Stimulated activated memory B cell treated with anti-CD40 and anti-IgM and Interleukin-4, amounts not matched to agents 10 μg/mL and 1 μg/mL and 100 μg/mL, for 72 hours (primary cell): ENCODE measurements at regions not wholly inside any gene's neighbourhood (a gene's known extent, or its start where the extent isn't known, plus 50 kb on each side); places are given as distances from the start of the nearest gene placed in this dataset.
A peak's percentile ranks its signal among the peaks of the same experiment; 100 is the strongest.
"Not testable (repeated sequence)": the region's sequence is repeated elsewhere in the genome, so short reads cannot be mapped to it uniquely, and the experiment has no call there.

Experiments used
- ATAC-seq: fragments of 150-1000 bp; cut with Tn5 transposase; 2 replicates; pipeline ENCODE4 v1.10.0; 2021
- H3K27ac Mint-ChIP-seq: one replicate; pipeline ENCODE4 v1.8.0; 2022; ENCODE audit warnings: mild to moderate bottlenecking, mixed read lengths
- H3K27me3 Mint-ChIP-seq: one replicate; pipeline ENCODE4 v1.8.0; 2022; ENCODE audit warnings: mixed read lengths
- H3K36me3 Mint-ChIP-seq: one replicate; pipeline ENCODE4 v1.8.0; 2022; ENCODE audit warnings: mixed read lengths
- H3K4me1 Mint-ChIP-seq: one replicate; pipeline ENCODE4 v1.8.0; 2022; ENCODE audit warnings: mixed read lengths
- H3K4me3 Mint-ChIP-seq: one replicate; pipeline ENCODE4 v1.8.0; 2022; ENCODE audit warnings: mild to moderate bottlenecking, moderate library complexity, mixed read lengths
- H3K9me3 Mint-ChIP-seq: one replicate; pipeline ENCODE4 v1.8.0; 2022; ENCODE audit warnings: mixed read lengths

GRCh38 chr9:67708109-67708508 lies 150.6 kb upstream of the ANKRD20A1 start:
- H3K27ac Mint-ChIP-seq, ATAC-seq, H3K27me3 Mint-ChIP-seq, H3K4me3 Mint-ChIP-seq, H3K9me3 Mint-ChIP-seq, H3K4me1 Mint-ChIP-seq, H3K36me3 Mint-ChIP-seq: not testable (repeated sequence)

GRCh38 chr9:67711429-67711828 lies 147.3 kb upstream of the ANKRD20A1 start:
- H3K27ac Mint-ChIP-seq, H3K27me3 Mint-ChIP-seq, H3K9me3 Mint-ChIP-seq, H3K36me3 Mint-ChIP-seq, H3K4me1 Mint-ChIP-seq, H3K4me3 Mint-ChIP-seq, ATAC-seq: not testable (repeated sequence)

- H3K4me1 Mint-ChIP-seq, H3K9me3 Mint-ChIP-seq, H3K4me3 Mint-ChIP-seq, H3K27me3 Mint-ChIP-seq, H3K36me3 Mint-ChIP-seq, ATAC-seq, H3K27ac Mint-ChIP-seq: not testable (repeated sequence)
These were observed 146.8 kb upstream of the ANKRD20A1 start for GRCh38 chr9:67711931-67712330.

GRCh38 chr9:67712956-67713355 lies 145.8 kb upstream of the ANKRD20A1 start:
- not testable (repeated sequence) for H3K9me3 Mint-ChIP-seq, H3K27ac Mint-ChIP-seq, H3K36me3 Mint-ChIP-seq, ATAC-seq, H3K4me1 Mint-ChIP-seq, H3K27me3 Mint-ChIP-seq
- peak overlapping the region; percentile 39 for H3K4me3 Mint-ChIP-seq

- not testable (repeated sequence) for H3K36me3 Mint-ChIP-seq, H3K4me1 Mint-ChIP-seq, H3K27ac Mint-ChIP-seq, H3K9me3 Mint-ChIP-seq, ATAC-seq, H3K27me3 Mint-ChIP-seq, H3K4me3 Mint-ChIP-seq
These were observed 140.8 kb upstream of the ANKRD20A1 start for GRCh38 chr9:67717830-67718388.

- not testable (repeated sequence) for H3K4me3 Mint-ChIP-seq, H3K27ac Mint-ChIP-seq, H3K36me3 Mint-ChIP-seq, ATAC-seq, H3K9me3 Mint-ChIP-seq, H3K4me1 Mint-ChIP-seq, H3K27me3 Mint-ChIP-seq
These were observed 138.2 kb upstream of the ANKRD20A1 start for GRCh38 chr9:67720491-67720890.

- H3K27ac Mint-ChIP-seq, H3K4me3 Mint-ChIP-seq, H3K4me1 Mint-ChIP-seq, H3K9me3 Mint-ChIP-seq, H3K27me3 Mint-ChIP-seq, H3K36me3 Mint-ChIP-seq: not testable (repeated sequence)
- ATAC-seq: peak; percentile 94
These were observed 136.2 kb upstream of the ANKRD20A1 start for GRCh38 chr9:67722460-67723090.

GRCh38 chr9:67723185-67723584 lies 135.5 kb upstream of the ANKRD20A1 start:
- not testable (repeated sequence) for H3K36me3 Mint-ChIP-seq, H3K9me3 Mint-ChIP-seq, H3K4me1 Mint-ChIP-seq, H3K27me3 Mint-ChIP-seq, H3K27ac Mint-ChIP-seq
- peak; percentile 49 for ATAC-seq
- H3K4me3 Mint-ChIP-seq: peak overlapping the region; percentile 70

- H3K4me3 Mint-ChIP-seq, H3K4me1 Mint-ChIP-seq, H3K27ac Mint-ChIP-seq, H3K9me3 Mint-ChIP-seq, H3K36me3 Mint-ChIP-seq, H3K27me3 Mint-ChIP-seq, ATAC-seq: not testable (repeated sequence)
These were observed 133.8 kb upstream of the ANKRD20A1 start for GRCh38 chr9:67724885-67725284.

GRCh38 chr9:67726213-67726988 lies 132.3 kb upstream of the ANKRD20A1 start:
- H3K4me3 Mint-ChIP-seq, H3K9me3 Mint-ChIP-seq, H3K4me1 Mint-ChIP-seq, ATAC-seq, H3K36me3 Mint-ChIP-seq, H3K27me3 Mint-ChIP-seq, H3K27ac Mint-ChIP-seq: not testable (repeated sequence)

- ATAC-seq, H3K9me3 Mint-ChIP-seq, H3K27me3 Mint-ChIP-seq, H3K4me1 Mint-ChIP-seq, H3K27ac Mint-ChIP-seq, H3K4me3 Mint-ChIP-seq, H3K36me3 Mint-ChIP-seq: not testable (repeated sequence)
These were observed 95.6 kb upstream of the ANKRD20A1 start for GRCh38 chr9:67763133-67763532.

GRCh38 chr9:67771807-67772206 lies 86.9 kb upstream of the ANKRD20A1 start:
- H3K27ac Mint-ChIP-seq, H3K36me3 Mint-ChIP-seq, H3K27me3 Mint-ChIP-seq, H3K4me3 Mint-ChIP-seq, ATAC-seq, H3K4me1 Mint-ChIP-seq, H3K9me3 Mint-ChIP-seq: not testable (repeated sequence)

- not testable (repeated sequence) for H3K4me3 Mint-ChIP-seq, H3K9me3 Mint-ChIP-seq, H3K36me3 Mint-ChIP-seq, H3K27ac Mint-ChIP-seq, ATAC-seq, H3K27me3 Mint-ChIP-seq, H3K4me1 Mint-ChIP-seq
These were observed 58.6 kb upstream of the ANKRD20A1 start for GRCh38 chr9:67800170-67800569.
